ENCODE measurements at regions not wholly inside any gene's neighbourhood (a gene's known extent, or its start where the extent isn't known, plus 50 kb on each side); places are given as distances from the start of the nearest gene placed in this dataset.

DNA sequence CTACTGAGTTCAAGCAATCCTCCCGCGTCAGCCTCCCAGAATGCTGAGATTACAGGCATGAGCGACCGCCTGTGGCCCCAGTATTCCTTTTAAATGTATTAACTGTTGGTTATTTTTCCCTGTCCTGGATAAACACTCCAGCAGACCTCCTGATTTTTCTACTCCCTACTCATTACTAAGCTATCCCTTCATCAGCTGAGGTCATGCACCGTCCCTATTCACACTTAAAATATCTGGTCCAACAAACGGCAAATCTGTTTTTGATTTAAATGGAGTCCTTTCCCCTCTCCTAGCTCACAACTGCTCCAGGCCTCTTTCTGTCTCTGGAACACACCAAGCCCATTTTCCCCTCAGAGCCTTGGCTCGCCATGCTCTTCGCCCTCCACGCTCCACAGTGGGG is 1003.3 kb upstream of the TMEM132C start:
- ChIA-PET POLR2A (no interaction called here), CTCF (interaction anchor here (0.5 to 1.9 kb wide), 3 partner anchors 29 to 1629 kb away, joined by 3 to 7 read pairs (median 3); no protein-coding TSS in a partner anchor)
- DNase-seq (ENCODE audit: unreplicated experiment) = no peak
- no peaks in the 10 kb centered on the region for H3K36me3 Mint-ChIP-seq (ENCODE audit: insufficient read depth, unreplicated experiment)
- H3K4me1 Mint-ChIP-seq (ENCODE audit: insufficient read depth, unreplicated experiment) = peaks cover 8% of the 10 kb centered on the region
- H3K9me3 Mint-ChIP-seq (ENCODE audit: unreplicated experiment) = peaks cover 8% of the 10 kb centered on the region
- intact Hi-C loops (cut with micrococcal nuclease) = no loop called here
- no peaks in the 10 kb centered on the region for H3K27me3 Mint-ChIP-seq (ENCODE audit: insufficient read depth, unreplicated experiment)
- no peak overlapping the region for H3K4me3 Mint-ChIP-seq (ENCODE audit: unreplicated experiment)
- no peak overlapping the region for H3K27ac Mint-ChIP-seq (ENCODE audit: low read depth, unreplicated experiment)
- no TSS peak for BruUV-seq (replicated peaks)
- TF ChIP-seq, protein P1, sequence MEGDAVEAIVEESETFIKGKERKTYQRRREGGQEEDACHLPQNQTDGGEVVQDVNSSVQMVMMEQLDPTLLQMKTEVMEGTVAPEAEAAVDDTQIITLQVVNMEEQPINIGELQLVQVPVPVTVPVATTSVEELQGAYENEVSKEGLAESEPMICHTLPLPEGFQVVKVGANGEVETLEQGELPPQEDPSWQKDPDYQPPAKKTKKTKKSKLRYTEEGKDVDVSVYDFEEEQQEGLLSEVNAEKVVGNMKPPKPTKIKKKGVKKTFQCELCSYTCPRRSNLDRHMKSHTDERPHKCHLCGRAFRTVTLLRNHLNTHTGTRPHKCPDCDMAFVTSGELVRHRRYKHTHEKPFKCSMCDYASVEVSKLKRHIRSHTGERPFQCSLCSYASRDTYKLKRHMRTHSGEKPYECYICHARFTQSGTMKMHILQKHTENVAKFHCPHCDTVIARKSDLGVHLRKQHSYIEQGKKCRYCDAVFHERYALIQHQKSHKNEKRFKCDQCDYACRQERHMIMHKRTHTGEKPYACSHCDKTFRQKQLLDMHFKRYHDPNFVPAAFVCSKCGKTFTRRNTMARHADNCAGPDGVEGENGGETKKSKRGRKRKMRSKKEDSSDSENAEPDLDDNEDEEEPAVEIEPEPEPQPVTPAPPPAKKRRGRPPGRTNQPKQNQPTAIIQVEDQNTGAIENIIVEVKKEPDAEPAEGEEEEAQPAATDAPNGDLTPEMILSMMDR (IDR thresholded peaks at IDR 0.05; ENCODE audit: unreplicated experiment) = no peak

DNA sequence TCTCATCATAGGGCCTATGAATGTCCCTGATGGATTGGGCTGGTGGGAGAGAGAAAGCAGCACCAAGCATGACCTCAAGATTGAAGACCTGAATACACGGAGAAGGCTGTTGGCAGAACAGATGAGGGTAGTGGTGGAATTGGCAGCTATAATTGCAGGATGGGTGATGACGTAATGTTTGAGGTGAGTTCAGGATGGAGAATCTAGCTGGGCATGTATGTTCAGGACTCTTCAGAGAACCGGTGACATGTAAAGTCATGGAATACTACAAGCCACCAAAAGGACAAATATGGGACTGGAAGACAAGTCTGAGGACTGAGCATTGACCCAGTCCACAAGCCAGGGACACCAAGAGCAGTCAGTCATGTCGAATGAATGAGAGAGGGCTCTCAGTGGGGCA is 999.8 kb upstream of the TMEM132C start:
- DNase-seq (ENCODE audit: unreplicated experiment) = no peak
- POLR2A ChIA-PET = no interaction called here
- Mint-ChIP-seq H3K9me3 (ENCODE audit: unreplicated experiment) (peaks cover 8% of the 10 kb centered on the region), H3K27ac (ENCODE audit: low read depth, unreplicated experiment) (no peak overlapping the region), H3K36me3 (ENCODE audit: insufficient read depth, unreplicated experiment) (no peaks in the 10 kb centered on the region), H3K4me1 (ENCODE audit: insufficient read depth, unreplicated experiment) (peaks cover 18% of the 10 kb centered on the region), H3K4me3 (ENCODE audit: unreplicated experiment) (no peak overlapping the region), H3K27me3 (ENCODE audit: insufficient read depth, unreplicated experiment) (no peaks in the 10 kb centered on the region)
- TF ChIP-seq, protein P1 (IDR thresholded peaks at IDR 0.05; ENCODE audit: unreplicated experiment) = no peak
- intact Hi-C loops (cut with micrococcal nuclease) = no loop called here
- CTCF ChIA-PET = interaction anchor here (0.5 to 0.9 kb wide), 3 partner anchors 26 to 339 kb away, joined by 3 to 4 read pairs (median 4); no protein-coding TSS in a partner anchor
- BruUV-seq (replicated peaks) = no TSS peak

DNA sequence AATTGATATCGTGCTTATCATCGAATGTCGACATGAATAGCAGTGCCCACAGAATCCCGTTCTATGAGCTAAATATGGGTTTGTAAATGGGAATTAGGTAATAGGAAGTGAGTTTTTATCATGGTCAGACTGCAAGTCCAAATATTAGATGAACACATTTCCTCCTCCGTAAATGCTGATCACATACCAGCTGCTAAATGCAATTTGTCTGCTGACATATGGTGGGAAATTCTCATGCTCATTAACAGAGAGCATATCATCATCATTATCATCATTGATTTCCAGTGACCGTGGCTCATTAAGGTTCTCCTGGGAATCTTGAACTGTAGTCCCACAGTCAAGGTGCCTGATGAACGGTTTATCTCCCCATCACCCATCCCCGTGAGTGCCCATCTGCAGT is 998.8 kb upstream of the TMEM132C start:
- intact Hi-C loops (cut with micrococcal nuclease) = no loop called here
- H3K4me3 Mint-ChIP-seq (ENCODE audit: unreplicated experiment) = no peak overlapping the region
- no peak overlapping the region for H3K27ac Mint-ChIP-seq (ENCODE audit: low read depth, unreplicated experiment)
- POLR2A ChIA-PET = interaction anchor here (1.0 kb wide), 1 partner anchor 38 kb away, joined by 5 read pairs; no protein-coding TSS in a partner anchor
- no peaks in the 10 kb centered on the region for H3K36me3 Mint-ChIP-seq (ENCODE audit: insufficient read depth, unreplicated experiment)
- peaks cover 8% of the 10 kb centered on the region for H3K9me3 Mint-ChIP-seq (ENCODE audit: unreplicated experiment)
- BruUV-seq (replicated peaks) = no TSS peak
- CTCF ChIA-PET = interaction anchor here (0.6 to 1.3 kb wide), 2 partner anchors 16 to 160 kb away, joined by 4 read pairs; no protein-coding TSS in a partner anchor
- H3K27me3 Mint-ChIP-seq (ENCODE audit: insufficient read depth, unreplicated experiment) = no peaks in the 10 kb centered on the region
- TF ChIP-seq, protein P1 (IDR thresholded peaks at IDR 0.05; ENCODE audit: unreplicated experiment) = no peak
- DNase-seq (ENCODE audit: unreplicated experiment) = no peak
- peaks cover 26% of the 10 kb centered on the region for H3K4me1 Mint-ChIP-seq (ENCODE audit: insufficient read depth, unreplicated experiment)

DNA sequence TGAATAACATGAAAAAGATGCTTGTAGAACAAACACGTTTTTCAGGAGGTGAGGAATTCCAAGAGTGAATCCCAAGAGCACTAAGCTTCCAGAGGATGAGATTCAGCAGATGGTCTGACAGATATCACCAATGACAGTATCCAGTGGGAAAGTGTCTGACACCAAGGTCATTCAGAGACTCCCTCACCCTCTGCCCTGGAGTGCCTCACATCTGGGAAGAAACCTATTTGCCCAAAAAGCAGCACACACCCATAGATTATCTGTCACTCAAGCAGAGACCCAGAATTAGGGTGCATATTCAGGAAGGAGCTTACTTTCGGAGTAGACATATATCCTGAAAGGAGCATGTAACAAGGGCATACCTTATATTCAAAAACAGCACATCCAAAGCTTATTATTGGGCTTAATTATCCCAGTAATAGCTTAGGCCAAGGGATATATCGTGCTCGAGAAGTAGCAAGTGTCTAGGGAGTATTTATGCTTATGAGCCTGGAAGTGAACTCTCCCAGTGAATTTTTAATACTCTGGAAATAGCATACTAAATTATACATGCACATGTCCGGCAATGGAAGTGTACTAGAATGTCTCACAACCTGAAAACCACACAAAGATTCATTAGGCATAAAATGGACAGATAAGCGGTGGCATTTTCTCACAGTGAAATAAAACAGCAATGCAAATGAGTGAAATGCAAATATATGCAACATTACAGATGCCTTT is 998.1 kb upstream of the TMEM132C start:
- TF ChIP-seq, protein P1 (IDR thresholded peaks at IDR 0.05; ENCODE audit: unreplicated experiment) = no peak
- ChIA-PET POLR2A (interaction anchor here (0.9 to 1.0 kb wide), 2 partner anchors 11 to 38 kb away, joined by 3 to 5 read pairs; no protein-coding TSS in a partner anchor), CTCF (interaction anchor here (0.6 to 1.3 kb wide), 3 partner anchors 16 to 160 kb away, joined by 4 to 6 read pairs (median 4); no protein-coding TSS in a partner anchor)
- TSS peak; percentile 27 for BruUV-seq (replicated peaks)
- Mint-ChIP-seq H3K9me3 (ENCODE audit: unreplicated experiment) (peaks cover 8% of the 10 kb centered on the region), H3K27ac (ENCODE audit: low read depth, unreplicated experiment) (no peak overlapping the region), H3K4me1 (ENCODE audit: insufficient read depth, unreplicated experiment) (peaks cover 27% of the 10 kb centered on the region), H3K27me3 (ENCODE audit: insufficient read depth, unreplicated experiment) (no peaks in the 10 kb centered on the region), H3K36me3 (ENCODE audit: insufficient read depth, unreplicated experiment) (no peaks in the 10 kb centered on the region), H3K4me3 (ENCODE audit: unreplicated experiment) (no peak overlapping the region)
- no peak for DNase-seq (ENCODE audit: unreplicated experiment)
- intact Hi-C loops (cut with micrococcal nuclease) = no loop called here
